Hypothalamus (tissue), 51 donors: ENCODE measurements at regions not wholly inside any gene's neighbourhood (a gene's known extent, or its start where the extent isn't known, plus 50 kb on each side); places are given as distances from the start of the nearest gene placed in this dataset.
A peak's percentile ranks its signal among the peaks of the same experiment; 100 is the strongest.

Experiments
- DNase-seq, 51 donors: peaks; one replicate each; lab custom pipeline; 2025; lab: John Stamatoyannopoulos, UW

- no peak for DNase-seq
These were observed 88.2 kb downstream of the TMA16 start for GRCh38 chr4:163582703-163583102.

DNA sequence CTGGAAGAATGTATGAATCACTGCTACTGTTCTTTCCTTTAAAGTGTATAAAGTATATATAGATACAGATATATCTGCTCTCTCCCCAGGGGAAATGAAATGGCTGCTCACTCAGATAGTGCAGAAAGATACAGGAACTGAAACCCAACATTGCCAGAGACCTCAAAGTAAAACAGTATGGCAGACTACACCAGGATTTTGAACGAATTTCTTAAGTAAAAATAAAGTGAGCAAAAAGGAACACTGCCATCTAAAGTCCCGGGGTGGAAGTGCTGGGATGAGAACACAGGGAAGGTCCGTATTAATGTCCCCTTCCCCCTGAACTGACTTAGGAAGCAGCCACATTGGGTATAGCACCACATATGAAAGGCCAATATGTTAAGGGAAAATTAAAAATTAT, 93.4 kb downstream of the TMA16 start:
- DNase-seq, result no peak

DNA sequence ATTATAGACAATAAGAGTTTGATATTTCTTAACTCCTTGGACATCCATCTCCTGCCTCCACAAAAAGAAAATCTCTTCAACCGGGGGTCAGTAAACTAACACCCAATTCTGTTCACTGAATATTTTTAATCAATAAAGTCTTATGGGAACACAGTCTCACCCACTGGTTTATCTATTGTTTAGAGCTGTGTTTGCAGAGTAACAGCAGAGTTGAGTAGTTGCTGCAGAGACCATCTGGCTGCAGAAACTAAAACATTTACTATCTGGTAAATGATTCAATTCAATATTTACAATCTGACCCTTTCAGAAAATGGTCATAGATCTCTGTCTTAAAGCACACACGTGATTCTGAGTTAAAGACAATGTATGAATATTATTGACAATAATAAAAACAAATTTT, 94.0 kb downstream of the TMA16 start:
- no peak for DNase-seq

- DNase-seq, result no peak
These were observed 95.6 kb downstream of the TMA16 start for GRCh38 chr4:163590103-163590502.

GRCh38 chr4:163590619-163591264, 96.3 kb downstream of the TMA16 start:
- DNase-seq, result no peak

DNA sequence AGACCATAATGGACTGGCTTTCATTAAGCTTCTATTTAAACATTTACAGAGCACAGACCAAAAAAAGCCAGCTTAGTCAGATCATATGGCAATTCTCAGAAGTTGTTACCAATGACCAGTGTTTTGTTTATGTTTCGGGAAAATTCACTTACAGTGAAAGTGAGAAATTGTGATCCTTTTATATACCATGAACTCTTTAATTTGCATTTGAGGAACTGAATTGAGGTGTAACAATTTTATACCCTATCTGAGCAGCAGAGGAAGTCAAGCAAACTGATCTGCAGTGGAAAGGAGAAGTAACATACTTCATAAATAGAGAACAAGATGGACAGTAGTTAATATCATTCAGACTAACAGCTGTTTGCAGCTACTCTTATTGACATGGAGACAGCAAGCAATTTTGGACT, 97.1 kb downstream of the TMA16 start:
- no peak for DNase-seq

- DNase-seq, result no peak
These were observed 97.7 kb downstream of the TMA16 start for GRCh38 chr4:163592212-163592611.

GRCh38 chr4:163595580-163595979, 101.1 kb downstream of the TMA16 start:
- no peak for DNase-seq

DNA sequence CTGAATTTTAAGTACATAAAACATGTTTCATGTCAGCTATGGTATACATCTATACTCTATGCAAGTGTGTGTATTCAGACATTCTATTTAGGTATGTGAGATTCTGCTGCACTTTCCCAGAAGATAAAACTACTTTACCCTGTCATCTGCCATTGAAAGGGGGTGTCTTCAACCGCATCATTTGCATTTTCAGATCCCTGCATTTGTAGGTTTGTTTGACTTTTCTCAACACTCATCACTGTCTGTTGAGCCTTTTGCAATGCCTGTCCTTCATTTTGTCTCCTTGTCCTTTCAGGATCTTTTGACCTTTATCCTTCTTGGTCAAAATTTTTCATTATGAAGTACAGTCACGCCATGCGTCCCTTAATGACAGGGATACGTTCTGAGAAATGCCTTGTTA, 103.5 kb downstream of the TMA16 start:
- DNase-seq, result no peak

GRCh38 chr4:163598489-163598888, 104.0 kb downstream of the TMA16 start:
- DNase-seq, result no peak

DNA sequence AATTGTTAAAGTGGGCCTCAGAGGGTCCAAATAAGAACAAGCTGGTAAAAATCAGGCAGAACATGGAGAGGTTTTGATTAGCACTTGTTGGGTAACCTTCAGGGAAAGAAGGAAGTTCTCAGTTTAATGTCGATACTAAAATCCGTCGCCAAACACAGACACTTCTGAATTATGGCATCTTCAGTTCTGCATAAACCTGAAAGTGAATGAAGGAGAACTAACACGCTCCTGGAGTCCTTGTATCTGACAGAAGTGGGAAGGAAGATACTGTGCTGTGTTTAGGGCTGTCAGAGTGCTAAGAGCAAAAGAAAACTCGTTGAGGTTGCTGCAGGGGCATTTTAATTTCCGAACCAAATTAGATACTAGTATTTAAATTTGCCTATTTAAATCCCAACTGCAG, 106.2 kb downstream of the TMA16 start:
- DNase-seq, result peak in 1 of 51 donors; percentile 6

- DNase-seq, result no peak
These were observed 108.8 kb downstream of the TMA16 start for GRCh38 chr4:163603257-163603656.

DNA sequence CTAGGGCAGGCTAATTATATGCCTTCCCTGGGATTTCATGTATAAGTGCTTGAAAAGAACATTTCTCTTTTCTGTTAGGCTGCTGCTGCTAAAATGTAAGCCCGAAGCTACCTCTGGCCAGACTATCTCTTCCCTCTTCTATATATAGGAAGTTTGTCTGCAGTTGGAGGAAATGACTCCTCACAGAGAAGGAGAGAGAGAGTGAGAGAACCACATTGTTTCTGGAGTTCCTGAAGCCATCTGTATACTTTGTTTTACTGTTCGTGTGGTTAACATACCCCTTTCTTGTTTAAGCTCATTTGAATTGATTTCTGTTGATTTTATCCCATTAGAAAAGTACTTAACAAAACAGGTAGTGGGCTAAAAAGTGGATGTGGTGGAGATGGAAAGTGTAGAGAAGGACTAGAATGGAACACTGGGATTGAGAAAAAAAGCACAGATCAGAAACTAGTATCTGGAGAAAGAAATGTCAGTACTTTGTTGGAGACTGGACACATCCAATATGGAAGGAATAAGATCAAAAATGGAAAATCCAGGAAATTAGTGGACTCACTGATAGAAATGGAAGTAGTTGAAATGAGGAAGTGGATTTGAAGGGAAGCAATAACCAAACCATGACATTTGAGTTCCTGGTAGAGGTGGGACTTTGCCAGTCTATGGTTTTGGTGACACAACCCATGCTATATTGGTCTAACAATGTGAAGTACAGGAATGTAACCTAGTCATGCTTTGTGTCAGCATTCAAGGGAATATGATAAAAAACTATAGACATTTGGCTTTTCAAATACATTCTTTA, 112.6 kb downstream of the TMA16 start:
- peak in 1 of 51 donors; percentile 5 for DNase-seq

GRCh38 chr4:163609019-163609418, 114.5 kb downstream of the TMA16 start:
- no peak for DNase-seq

- DNase-seq, result no peak
These were observed 116.2 kb downstream of the TMA16 start for GRCh38 chr4:163610648-163611047.

GRCh38 chr4:163611182-163611581, 116.7 kb downstream of the TMA16 start:
- no peak for DNase-seq

GRCh38 chr4:163611784-163612445, 117.4 kb downstream of the TMA16 start:
- no peak for DNase-seq

DNA sequence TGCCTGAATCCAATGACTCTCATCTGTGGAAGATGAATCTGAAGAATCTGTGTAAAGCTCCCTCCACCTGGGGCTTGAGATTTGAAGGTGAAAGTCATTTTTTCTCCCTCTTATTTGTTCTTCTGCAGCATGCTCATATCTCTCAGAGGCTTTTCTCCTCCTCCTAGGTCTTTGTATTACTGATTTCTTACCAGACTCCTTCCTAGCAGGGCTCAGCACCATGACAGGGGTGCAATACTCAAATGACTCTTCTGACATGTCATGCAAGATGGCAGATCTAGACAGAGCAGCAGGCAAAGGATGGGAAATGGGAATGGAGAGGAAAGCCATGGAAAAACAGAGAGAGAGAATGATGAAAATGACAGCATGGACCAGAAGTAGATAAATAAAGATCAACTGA, 118.3 kb downstream of the TMA16 start:
- no peak for DNase-seq

DNA sequence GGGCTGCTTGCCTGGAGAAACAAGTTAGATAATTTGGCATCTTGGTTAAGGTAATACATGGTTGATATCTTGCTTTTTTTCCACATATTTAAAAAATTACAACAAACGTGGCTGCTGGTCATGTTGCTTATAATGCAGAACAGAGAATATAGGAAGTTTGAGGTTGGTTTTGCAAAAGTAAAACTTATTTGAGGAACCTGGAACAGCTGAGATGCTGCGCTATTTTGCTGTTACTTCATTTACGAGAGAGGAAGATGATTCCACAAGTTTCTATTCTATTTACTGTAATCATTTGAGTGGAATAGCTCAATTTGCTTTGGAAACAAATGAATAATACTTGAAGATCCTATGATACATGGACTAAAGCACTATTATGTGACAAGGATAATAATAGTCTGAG, 118.9 kb downstream of the TMA16 start:
- DNase-seq, result no peak

- DNase-seq, result no peak
These were observed 120.4 kb downstream of the TMA16 start for GRCh38 chr4:163614866-163615265.

- DNase-seq, result no peak
These were observed 124.4 kb downstream of the TMA16 start for GRCh38 chr4:163618845-163619244.

- no peak for DNase-seq
These were observed 126.2 kb downstream of the TMA16 start for GRCh38 chr4:163620738-163621137.
